ENCODE measurements at regions not wholly inside any gene's neighbourhood (a gene's known extent, or its start where the extent isn't known, plus 50 kb on each side); places are given as distances from the start of the nearest gene placed in this dataset.

- DNase-seq, result no peak
Measured at GRCh38 chr15:94047566-94047965, 183.8 kb upstream of the MCTP2 start.

- no peak for DNase-seq
Measured at GRCh38 chr15:94042180-94042928, 189.0 kb upstream of the MCTP2 start.

- DNase-seq, result no peak
Measured at GRCh38 chr15:94041746-94042145, 189.6 kb upstream of the MCTP2 start.

GRCh38 chr15:94040541-94041248 lies 190.7 kb upstream of the MCTP2 start:
- DNase-seq, result no peak

- no peak for DNase-seq
Measured at GRCh38 chr15:94036156-94036555, 195.2 kb upstream of the MCTP2 start.

- no peak for DNase-seq
Measured at GRCh38 chr15:94033683-94034020, 197.7 kb upstream of the MCTP2 start.

- DNase-seq, result no peak
Measured at GRCh38 chr15:94033014-94033682, 198.2 kb upstream of the MCTP2 start.

GRCh38 chr15:94032571-94032970 lies 198.8 kb upstream of the MCTP2 start:
- no peak for DNase-seq

- DNase-seq, result no peak
Measured at GRCh38 chr15:94031072-94031471, 200.3 kb upstream of the MCTP2 start.

GRCh38 chr15:94029495-94029894 lies 201.9 kb upstream of the MCTP2 start:
- no peak for DNase-seq

GRCh38 chr15:94028809-94029208 lies 202.6 kb upstream of the MCTP2 start:
- no peak for DNase-seq

GRCh38 chr15:94028121-94028520 lies 203.2 kb upstream of the MCTP2 start:
- DNase-seq, result no peak

- DNase-seq, result no peak
Measured at GRCh38 chr15:94027581-94027980, 203.8 kb upstream of the MCTP2 start.

- DNase-seq, result no peak
Measured at GRCh38 chr15:94026458-94027304, 204.7 kb upstream of the MCTP2 start.

GRCh38 chr15:94023531-94023930 lies 207.8 kb upstream of the MCTP2 start:
- no peak for DNase-seq

GRCh38 chr15:94021621-94022320 lies 209.6 kb upstream of the MCTP2 start:
- no peak for DNase-seq

- no peak for DNase-seq
Measured at GRCh38 chr15:94019062-94019461, 212.3 kb upstream of the MCTP2 start.

GRCh38 chr15:94015324-94015723 lies 216.0 kb upstream of the MCTP2 start:
- DNase-seq, result no peak

- no peak for DNase-seq
Measured at GRCh38 chr15:94008104-94009074, 223.0 kb upstream of the MCTP2 start.

- DNase-seq, result no peak
Measured at GRCh38 chr15:94004697-94005096, 226.7 kb upstream of the MCTP2 start.

- no peak for DNase-seq
Measured at GRCh38 chr15:94002041-94002440, 229.3 kb upstream of the MCTP2 start.
